ENCODE measurements at regions not wholly inside any gene's neighbourhood (a gene's known extent, or its start where the extent isn't known, plus 50 kb on each side); places are given as distances from the start of the nearest gene placed in this dataset.

- no peak for DNase-seq (ENCODE audit: low read depth)
- no peaks in the 10 kb centered on the region for H3K36me3 ChIP-seq (ENCODE audit: control insufficient read depth, insufficient read depth, low read length)
- H3K4me3 ChIP-seq (ENCODE audit: low read depth, low read length), result no peak overlapping the region
- no peaks in the 10 kb centered on the region for H3K27me3 ChIP-seq (ENCODE audit: control insufficient read depth, insufficient read depth, low read length)
- no peak for FAIRE-seq
- no peak for TF ChIP-seq CTCF (IDR thresholded peaks at IDR 0.05; ENCODE audit: insufficient read depth, low read length, severe bottlenecking)
Observed at GRCh38 chr4:162793004-162793403, 373.7 kb downstream of the NAF1 start.

GRCh38 chr4:162791226-162791625, 375.5 kb downstream of the NAF1 start:
- Histone ChIP-seq H3K27me3 (ENCODE audit: control insufficient read depth, insufficient read depth, low read length) (no peaks in the 10 kb centered on the region), H3K36me3 (ENCODE audit: control insufficient read depth, insufficient read depth, low read length) (no peaks in the 10 kb centered on the region), H3K4me3 (ENCODE audit: low read depth, low read length) (no peak overlapping the region)
- FAIRE-seq (no peak), DNase-seq (ENCODE audit: low read depth) (peak; percentile 43)
- no peak for TF ChIP-seq CTCF (IDR thresholded peaks at IDR 0.05; ENCODE audit: insufficient read depth, low read length, severe bottlenecking)

- Histone ChIP-seq H3K27me3 (ENCODE audit: control insufficient read depth, insufficient read depth, low read length) (no peaks in the 10 kb centered on the region), H3K4me3 (ENCODE audit: low read depth, low read length) (no peak overlapping the region), H3K36me3 (ENCODE audit: control insufficient read depth, insufficient read depth, low read length) (no peaks in the 10 kb centered on the region)
- no peak for DNase-seq (ENCODE audit: low read depth)
- no peak for FAIRE-seq
- no peak for TF ChIP-seq CTCF (IDR thresholded peaks at IDR 0.05; ENCODE audit: insufficient read depth, low read length, severe bottlenecking)
Observed at GRCh38 chr4:162787120-162787519, 379.6 kb downstream of the NAF1 start.

- Histone ChIP-seq H3K36me3 (ENCODE audit: control insufficient read depth, insufficient read depth, low read length) (no peaks in the 10 kb centered on the region), H3K4me3 (ENCODE audit: low read depth, low read length) (no peak overlapping the region), H3K27me3 (ENCODE audit: control insufficient read depth, insufficient read depth, low read length) (no peaks in the 10 kb centered on the region)
- TF ChIP-seq CTCF (IDR thresholded peaks at IDR 0.05; ENCODE audit: insufficient read depth, low read length, severe bottlenecking), result no peak
- DNase-seq (ENCODE audit: low read depth) (peak; percentile 5), FAIRE-seq (no peak)
Observed at GRCh38 chr4:162782778-162783525, 383.7 kb downstream of the NAF1 start.

GRCh38 chr4:162782096-162782777, 384.5 kb downstream of the NAF1 start:
- no peaks in the 10 kb centered on the region for H3K27me3 ChIP-seq (ENCODE audit: control insufficient read depth, insufficient read depth, low read length)
- no peak for DNase-seq (ENCODE audit: low read depth)
- H3K36me3 ChIP-seq (ENCODE audit: control insufficient read depth, insufficient read depth, low read length), result no peaks in the 10 kb centered on the region
- no peak for TF ChIP-seq CTCF (IDR thresholded peaks at IDR 0.05; ENCODE audit: insufficient read depth, low read length, severe bottlenecking)
- no peak overlapping the region for H3K4me3 ChIP-seq (ENCODE audit: low read depth, low read length)
- no peak for FAIRE-seq

Measured in bronchial epithelial cell (primary cell).